ENCODE measurements at regions not wholly inside any gene's neighbourhood (a gene's known extent, or its start where the extent isn't known, plus 50 kb on each side); places are given as distances from the start of the nearest gene placed in this dataset.

GRCh38 chr13:90362707-90363106 lies 984.8 kb upstream of the MIR17HG start:
- intact Hi-C loops (cut with micrococcal nuclease) = no loop called here
- DNase-seq = no peak
- no peak for ATAC-seq

- DNase-seq = no peak
- intact Hi-C loops (cut with micrococcal nuclease) = no loop called here
- ATAC-seq = no peak
These were observed 982.4 kb upstream of the MIR17HG start for GRCh38 chr13:90365130-90365529.

DNA sequence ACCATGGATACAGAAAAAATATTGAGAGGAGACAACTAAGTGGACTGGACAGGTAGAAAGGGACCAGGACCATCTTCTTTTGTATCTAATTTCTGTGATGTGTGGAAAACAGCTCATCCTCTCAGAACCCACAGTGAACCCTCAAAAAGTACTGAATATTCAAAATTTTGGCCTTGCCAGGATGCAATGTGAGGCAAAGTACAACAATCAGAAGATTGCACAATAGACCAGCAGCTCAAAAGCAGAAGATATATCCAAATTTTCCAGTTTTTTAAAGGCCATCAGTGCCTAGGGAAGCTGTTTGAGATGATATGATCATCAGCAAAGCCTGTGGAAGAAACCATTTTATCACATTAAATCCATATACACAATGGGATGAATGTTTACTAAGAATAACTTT lies 973.3 kb upstream of the MIR17HG start:
- DNase-seq (no peak), ATAC-seq (no peak)
- intact Hi-C loops (cut with micrococcal nuclease) = no loop called here

GRCh38 chr13:90375851-90376250 lies 971.6 kb upstream of the MIR17HG start:
- intact Hi-C loops (cut with micrococcal nuclease) = no loop called here
- ATAC-seq (no peak), DNase-seq (no peak)

GRCh38 chr13:90382425-90382824 lies 965.1 kb upstream of the MIR17HG start:
- intact Hi-C loops (cut with micrococcal nuclease) = no loop called here
- no peak for DNase-seq
- no peak for ATAC-seq

GRCh38 chr13:90385781-90386489 lies 961.6 kb upstream of the MIR17HG start:
- ATAC-seq = no peak
- DNase-seq = no peak
- intact Hi-C loops (cut with micrococcal nuclease) = no loop called here

GRCh38 chr13:90388887-90389452 lies 958.5 kb upstream of the MIR17HG start:
- intact Hi-C loops (cut with micrococcal nuclease) = no loop called here
- ATAC-seq (no peak), DNase-seq (no peak)

GRCh38 chr13:90389537-90389936 lies 958.0 kb upstream of the MIR17HG start:
- ATAC-seq = no peak
- no peak for DNase-seq
- intact Hi-C loops (cut with micrococcal nuclease) = no loop called here

DNA sequence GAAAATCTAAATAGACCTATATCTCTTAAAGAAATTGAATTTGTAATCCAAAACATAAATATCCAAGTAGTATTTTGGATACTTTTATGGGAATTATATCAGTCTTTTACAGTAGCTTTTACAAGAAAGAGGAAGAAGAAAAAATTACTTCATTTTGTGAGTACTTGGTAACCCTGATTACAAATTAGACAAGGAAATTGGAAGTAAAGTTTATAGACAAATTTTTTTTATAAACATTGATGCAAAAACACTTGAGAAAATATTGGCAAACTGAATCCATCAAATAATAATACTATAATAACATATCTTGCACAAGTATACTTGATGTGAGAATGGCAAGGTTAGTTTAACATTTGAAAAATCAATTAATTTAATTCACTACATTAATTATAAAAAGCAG lies 954.1 kb upstream of the MIR17HG start:
- ATAC-seq = no peak

GRCh38 chr13:90395348-90395747 lies 952.1 kb upstream of the MIR17HG start:
- ATAC-seq = no peak
- no peak for DNase-seq
- intact Hi-C loops (cut with micrococcal nuclease) = no loop called here

More for the DNA sequence above, 954.1 kb upstream of the MIR17HG start:
- DNase-seq = no peak
- intact Hi-C loops (cut with micrococcal nuclease) = no loop called here

- intact Hi-C loops (cut with micrococcal nuclease) = no loop called here
- no peak for ATAC-seq
These were observed 951.6 kb upstream of the MIR17HG start for GRCh38 chr13:90395846-90396245.

GRCh38 chr13:90396266-90396665 lies 951.2 kb upstream of the MIR17HG start:
- no peak for DNase-seq
- intact Hi-C loops (cut with micrococcal nuclease) = no loop called here
- ATAC-seq = no peak

More at GRCh38 chr13:90395846-90396245, 951.6 kb upstream of the MIR17HG start:
- no peak for DNase-seq

- intact Hi-C loops (cut with micrococcal nuclease) = no loop called here
- no peak for DNase-seq
These were observed 950.0 kb upstream of the MIR17HG start for GRCh38 chr13:90397503-90397902.

DNA sequence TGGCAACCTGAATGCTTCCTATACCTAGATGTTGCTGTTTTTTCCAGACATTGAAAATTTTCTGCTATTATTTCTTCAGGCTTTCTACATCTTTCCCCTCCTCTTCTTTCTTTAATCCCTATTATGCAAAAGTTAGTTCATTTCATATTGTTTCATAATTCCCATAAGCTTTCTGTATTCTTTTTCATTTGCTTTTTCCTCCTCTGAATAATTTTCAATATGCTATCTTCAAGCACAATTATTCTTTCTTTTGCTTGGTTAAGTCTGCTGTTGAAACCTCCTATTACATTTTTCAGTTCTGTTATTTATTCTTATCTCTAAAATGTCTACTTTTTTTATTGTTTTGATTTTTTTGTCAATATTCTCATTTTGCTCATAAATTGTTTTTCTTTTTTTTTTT lies 947.1 kb upstream of the MIR17HG start:
- intact Hi-C loops (cut with micrococcal nuclease) = no loop called here
- DNase-seq = no peak
- ATAC-seq = no peak

More at GRCh38 chr13:90397503-90397902, 950.0 kb upstream of the MIR17HG start:
- no peak for ATAC-seq

GRCh38 chr13:90401150-90401549 lies 946.3 kb upstream of the MIR17HG start:
- ATAC-seq = no peak
- no peak for DNase-seq
- intact Hi-C loops (cut with micrococcal nuclease) = no loop called here

DNA sequence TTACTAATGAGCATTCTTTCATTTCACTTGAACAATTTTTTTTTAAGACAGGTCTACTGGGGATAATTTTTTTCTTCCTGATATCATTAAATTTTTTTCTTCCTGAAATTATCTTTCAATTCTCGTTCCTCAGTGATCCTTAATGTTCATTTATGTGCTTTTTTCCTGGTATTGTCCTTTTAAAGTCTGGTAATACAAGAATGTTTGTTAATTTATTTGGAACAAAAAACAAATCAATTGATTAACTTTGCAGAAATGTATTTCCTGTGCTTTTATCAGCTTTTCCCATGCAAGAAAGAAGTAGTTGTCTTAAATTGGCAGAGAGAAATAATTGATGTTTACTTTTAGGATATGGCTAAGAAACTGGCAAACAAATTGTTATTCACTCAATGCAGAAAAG lies 945.4 kb upstream of the MIR17HG start:
- no peak for ATAC-seq

GRCh38 chr13:90402613-90403012 lies 944.9 kb upstream of the MIR17HG start:
- intact Hi-C loops (cut with micrococcal nuclease) = no loop called here
- ATAC-seq (no peak), DNase-seq (no peak)

More for the DNA sequence above, 945.4 kb upstream of the MIR17HG start:
- DNase-seq = no peak
- intact Hi-C loops (cut with micrococcal nuclease) = no loop called here

DNA sequence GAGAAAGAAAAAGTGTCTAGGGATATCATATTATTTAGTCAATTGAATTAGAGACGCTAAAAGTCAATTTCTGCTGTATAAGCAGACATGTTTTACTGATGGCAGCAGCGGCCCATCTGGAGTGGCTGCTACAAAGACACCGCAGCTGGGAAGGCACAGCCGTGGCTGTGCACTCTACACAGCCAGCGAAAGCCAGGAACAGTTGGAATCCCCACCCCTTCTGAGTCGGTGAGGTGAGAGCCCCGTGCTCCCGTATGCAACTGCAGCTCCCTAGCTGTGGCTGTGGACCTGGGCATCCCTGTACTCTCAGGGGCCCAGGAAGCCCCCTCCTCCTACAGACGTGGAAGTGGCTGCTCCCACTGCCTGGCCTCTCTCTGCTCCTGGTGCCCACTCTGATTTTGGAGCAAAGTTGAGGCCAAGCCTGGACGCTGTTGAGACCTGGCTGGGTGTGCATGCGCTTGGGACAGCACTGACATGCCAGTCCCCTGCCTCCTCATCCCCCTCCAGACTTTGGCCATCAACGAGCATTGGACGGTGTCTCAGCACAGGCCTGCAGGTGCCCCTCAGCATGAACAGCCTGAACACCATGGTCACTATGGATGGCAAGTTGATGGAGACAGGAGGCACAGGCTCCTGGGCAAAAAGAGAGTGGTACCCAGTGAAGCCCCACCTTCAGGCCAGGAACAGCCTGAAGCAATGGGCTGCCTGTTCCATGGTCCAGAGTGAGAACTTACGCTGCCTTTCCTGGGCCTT lies 944.0 kb upstream of the MIR17HG start:
- DNase-seq = no peak
- intact Hi-C loops (cut with micrococcal nuclease) = no loop called here
- no peak for ATAC-seq

- intact Hi-C loops (cut with micrococcal nuclease) = no loop called here
- no peak for ATAC-seq
- DNase-seq = no peak
These were observed 942.2 kb upstream of the MIR17HG start for GRCh38 chr13:90405301-90405700.

DNA sequence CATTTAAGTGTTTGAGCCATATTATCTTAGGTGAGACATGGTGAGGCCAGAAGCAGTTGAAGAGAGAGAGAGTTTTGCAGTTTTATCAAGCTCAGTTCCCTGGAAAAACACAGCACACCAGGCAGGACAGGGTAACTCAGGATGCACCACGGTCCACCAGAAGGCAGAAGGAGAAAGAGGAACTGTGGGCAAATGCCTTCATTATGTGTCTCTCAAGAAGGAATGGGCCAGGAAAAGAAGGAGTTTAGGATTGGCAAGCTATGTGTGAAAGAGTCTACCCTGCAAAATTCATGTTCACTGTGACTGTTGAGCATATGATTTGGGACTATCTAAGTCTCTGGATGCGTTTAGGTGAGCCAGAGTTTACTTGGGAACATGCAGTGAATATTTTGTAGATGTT lies 934.5 kb upstream of the MIR17HG start:
- intact Hi-C loops (cut with micrococcal nuclease) = no loop called here
- ATAC-seq = no peak
- DNase-seq = no peak

DNA sequence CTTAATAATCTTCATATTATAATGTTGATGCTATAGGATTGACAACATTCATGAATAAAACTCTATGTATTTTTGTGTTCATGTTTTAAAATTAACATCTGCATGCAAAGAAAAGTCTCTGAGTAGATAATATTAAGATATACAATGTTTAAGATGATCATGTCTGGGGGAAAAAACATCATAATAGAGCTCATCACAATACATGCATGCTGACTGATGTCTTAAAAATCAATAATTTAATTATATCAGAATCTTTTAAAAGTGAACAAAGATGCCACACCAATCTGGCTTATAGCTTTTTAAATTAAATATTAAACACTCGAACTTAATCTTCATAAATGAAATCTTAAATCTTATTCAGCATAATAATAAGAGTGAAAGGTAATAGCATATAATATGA lies 933.9 kb upstream of the MIR17HG start:
- intact Hi-C loops (cut with micrococcal nuclease) = no loop called here
- ATAC-seq (no peak), DNase-seq (no peak)
